Stimulated activated effector memory CD8-positive, alpha-beta T cell treated with anti-CD3 and anti-CD28 coated beads, Interleukin-12 subunit alpha, Interleukin-12 subunit beta, amount 100 ng/mL, for 72 hours (primary cell): ENCODE measurements at regions not wholly inside any gene's neighbourhood (a gene's known extent, or its start where the extent isn't known, plus 50 kb on each side); places are given as distances from the start of the nearest gene placed in this dataset.

Source experiments
- ATAC-seq: fragments of 150-1000 bp; cut with Tn5 transposase; 2 replicates; pipeline ENCODE4 v1.10.0; 2021
- DNase-seq, 2 donors: peaks; one replicate each; pipeline ENCODE4 v3.0.0; 2021 to 2022; ENCODE audit warnings: low spot score in 2 of 2
- H3K27ac Mint-ChIP-seq: one replicate; pipeline ENCODE4 v1.8.0; 2022; ENCODE audit warnings: mild to moderate bottlenecking, mixed read lengths
- H3K36me3 Mint-ChIP-seq: one replicate; pipeline ENCODE4 v1.8.0; 2022; ENCODE audit warnings: mild to moderate bottlenecking, mixed read lengths
- H3K4me1 Mint-ChIP-seq: one replicate; pipeline ENCODE4 v1.8.0; 2022; ENCODE audit warnings: mixed read lengths
- H3K4me3 Mint-ChIP-seq: one replicate; pipeline ENCODE4 v1.8.0; 2022; ENCODE audit warnings: mild to moderate bottlenecking, mixed read lengths
- H3K9me3 Mint-ChIP-seq: one replicate; pipeline ENCODE4 v1.8.0; 2022; ENCODE audit warnings: mixed read lengths

DNA sequence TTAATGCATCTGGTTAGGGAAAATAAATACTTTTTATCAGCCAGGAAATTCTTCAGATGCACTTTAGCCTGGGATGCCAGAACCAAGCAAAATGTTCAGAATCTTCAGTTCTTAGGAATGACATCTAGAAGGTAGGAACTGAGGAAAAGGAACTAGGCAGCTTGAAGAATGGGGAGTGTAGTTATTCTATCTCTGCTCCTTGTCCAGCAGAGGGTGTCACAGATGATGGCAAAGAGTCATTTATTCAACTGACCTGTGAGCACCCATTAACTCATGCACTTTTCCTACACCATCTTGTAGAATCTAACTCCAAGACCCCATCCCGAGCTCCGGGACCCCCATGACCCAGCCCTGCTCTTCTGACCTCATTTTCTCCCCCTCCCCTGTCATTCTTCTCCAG, 122.1 kb upstream of the ISX start:
- no peak overlapping the region for H3K27ac Mint-ChIP-seq
- H3K9me3 Mint-ChIP-seq: peaks cover 3% of the 10 kb centered on the region
- no peaks in the 10 kb centered on the region for H3K36me3 Mint-ChIP-seq
- no peaks in the 10 kb centered on the region for H3K4me1 Mint-ChIP-seq
- H3K4me3 Mint-ChIP-seq: no peak overlapping the region
- no peak for ATAC-seq
- no peak for DNase-seq

- Mint-ChIP-seq H3K27ac (no peak overlapping the region), H3K4me3 (no peak overlapping the region), H3K4me1 (no peaks in the 10 kb centered on the region), H3K36me3 (no peaks in the 10 kb centered on the region), H3K9me3 (no peaks in the 10 kb centered on the region)
- no peak for ATAC-seq
- DNase-seq: no peak
Measured at GRCh38 chr22:34946339-34946985, 119.5 kb upstream of the ISX start.

GRCh38 chr22:34950489-34950888, 115.5 kb upstream of the ISX start:
- ATAC-seq (no peak), DNase-seq (no peak)
- Mint-ChIP-seq H3K27ac (no peak overlapping the region), H3K4me3 (no peak overlapping the region), H3K4me1 (no peaks in the 10 kb centered on the region), H3K9me3 (no peaks in the 10 kb centered on the region), H3K36me3 (no peaks in the 10 kb centered on the region)

DNA sequence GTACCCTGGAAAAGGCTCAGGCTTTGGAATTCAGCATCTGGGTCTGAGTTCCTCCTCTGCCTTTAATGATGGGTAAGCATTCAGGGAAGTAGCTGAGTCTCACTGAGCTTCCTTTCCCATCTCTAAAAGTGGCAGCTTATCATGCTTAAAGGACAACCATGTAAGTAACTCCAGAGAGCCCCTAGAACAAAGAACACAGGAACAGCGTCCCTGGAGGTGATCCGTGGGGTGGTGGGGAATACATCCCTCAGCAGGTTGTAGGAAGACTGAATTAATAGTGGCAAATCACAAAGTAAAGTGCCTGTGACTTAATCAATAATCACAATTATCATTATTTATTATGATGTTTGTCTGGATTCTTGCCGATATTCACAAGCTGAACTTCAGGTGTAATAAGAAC, 114.7 kb upstream of the ISX start:
- Mint-ChIP-seq H3K27ac (no peak overlapping the region), H3K36me3 (no peaks in the 10 kb centered on the region), H3K9me3 (no peaks in the 10 kb centered on the region), H3K4me3 (no peak overlapping the region), H3K4me1 (no peaks in the 10 kb centered on the region)
- ATAC-seq (no peak), DNase-seq (no peak)

- H3K9me3 Mint-ChIP-seq: no peaks in the 10 kb centered on the region
- no peaks in the 10 kb centered on the region for H3K4me1 Mint-ChIP-seq
- no peak overlapping the region for H3K27ac Mint-ChIP-seq
- peaks cover 6% of the 10 kb centered on the region for H3K36me3 Mint-ChIP-seq
- ATAC-seq (no peak), DNase-seq (no peak)
- H3K4me3 Mint-ChIP-seq: no peak overlapping the region
Measured at GRCh38 chr22:34960005-34960404, 106.0 kb upstream of the ISX start.

DNA sequence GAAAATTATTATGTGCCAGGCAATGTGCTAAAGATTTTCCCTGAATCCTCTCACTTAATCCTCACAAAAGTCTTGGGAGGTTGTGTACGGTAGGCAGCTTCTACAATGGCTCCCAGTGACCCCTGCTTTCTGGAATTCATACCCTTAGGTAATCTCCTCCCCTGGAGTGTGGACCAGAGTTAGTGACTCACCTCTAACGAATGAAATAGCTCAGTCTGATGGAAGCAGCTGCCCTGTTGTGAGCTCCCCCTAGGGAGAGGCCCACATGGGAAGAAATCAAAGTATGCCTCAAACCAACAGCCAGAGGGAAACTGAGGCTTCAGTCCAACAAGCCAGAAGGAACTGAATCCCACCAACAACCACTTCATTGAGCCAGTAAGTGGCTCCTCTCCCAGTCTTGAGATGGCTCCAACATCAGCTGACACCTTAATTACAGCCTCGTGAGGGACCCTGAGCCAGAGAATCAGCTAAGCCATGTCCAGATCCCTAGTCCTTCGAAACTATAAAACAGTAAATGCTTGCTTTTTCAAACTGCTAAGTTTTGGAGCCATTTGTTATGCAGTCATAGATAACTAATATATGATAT, 98.9 kb upstream of the ISX start:
- no peaks in the 10 kb centered on the region for H3K36me3 Mint-ChIP-seq
- H3K27ac Mint-ChIP-seq: no peak overlapping the region
- DNase-seq (no peak), ATAC-seq (no peak)
- no peaks in the 10 kb centered on the region for H3K9me3 Mint-ChIP-seq
- no peaks in the 10 kb centered on the region for H3K4me1 Mint-ChIP-seq
- no peak overlapping the region for H3K4me3 Mint-ChIP-seq

GRCh38 chr22:34969001-34969790, 96.8 kb upstream of the ISX start:
- ATAC-seq (no peak), DNase-seq (no peak)
- H3K36me3 Mint-ChIP-seq: no peaks in the 10 kb centered on the region
- H3K27ac Mint-ChIP-seq: no peak overlapping the region
- H3K4me1 Mint-ChIP-seq: no peaks in the 10 kb centered on the region
- H3K9me3 Mint-ChIP-seq: no peaks in the 10 kb centered on the region
- no peak overlapping the region for H3K4me3 Mint-ChIP-seq

DNA sequence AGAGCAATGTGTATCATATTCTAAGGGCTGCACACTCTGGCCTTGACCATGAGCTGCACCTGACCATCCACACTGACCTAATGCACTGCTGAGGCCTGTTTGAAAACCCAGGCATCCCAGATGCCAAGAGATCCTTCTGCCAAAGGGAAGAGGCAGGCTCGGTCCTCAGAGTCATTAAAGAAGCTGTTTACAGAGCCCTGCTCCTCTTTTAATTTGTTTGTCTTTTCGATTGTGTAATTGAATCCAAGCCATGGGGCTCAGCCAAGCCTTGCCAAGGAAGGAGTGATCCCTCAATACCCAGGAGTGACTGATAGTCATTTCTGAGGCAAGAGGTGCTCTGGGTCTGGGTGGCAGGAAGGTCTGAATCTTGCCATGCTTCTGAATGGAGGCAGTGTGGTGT, 94.5 kb upstream of the ISX start:
- Mint-ChIP-seq H3K27ac (no peak overlapping the region), H3K4me3 (no peak overlapping the region), H3K4me1 (no peaks in the 10 kb centered on the region), H3K9me3 (no peaks in the 10 kb centered on the region), H3K36me3 (no peaks in the 10 kb centered on the region)
- ATAC-seq (no peak), DNase-seq (no peak)

DNA sequence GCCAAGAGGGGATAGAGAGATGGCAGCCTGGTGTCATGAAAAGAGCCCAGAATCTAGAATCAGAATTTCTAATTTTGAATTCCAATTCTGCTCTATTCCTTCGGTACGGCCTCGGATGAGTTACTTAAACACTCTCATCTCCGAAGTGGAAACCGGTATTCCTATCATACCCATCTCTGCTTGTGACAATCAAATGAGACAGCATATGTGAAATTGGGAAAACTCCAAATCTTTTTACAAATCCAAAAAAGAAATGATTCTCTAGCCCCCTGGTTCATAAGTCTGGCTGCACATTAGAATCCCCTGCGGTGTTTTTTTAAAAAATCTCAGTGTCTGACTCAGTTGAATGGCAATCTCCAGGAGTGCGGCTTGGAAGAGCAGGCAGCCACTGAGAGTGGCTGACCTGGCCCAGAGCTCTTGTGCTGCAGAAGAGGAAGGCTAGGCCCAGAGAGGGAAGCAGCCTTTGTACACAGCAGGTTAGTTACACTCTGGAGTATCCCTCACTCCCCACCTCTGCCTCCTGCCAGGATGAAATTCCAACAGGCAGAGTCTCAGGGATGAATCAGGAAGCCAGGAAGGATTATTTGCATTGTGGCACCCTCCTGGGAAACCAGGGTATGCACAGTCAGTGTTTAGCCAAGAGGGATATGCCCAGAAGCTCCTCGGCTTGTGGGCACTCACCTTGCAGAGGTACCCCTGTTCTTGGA, 93.6 kb upstream of the ISX start:
- ATAC-seq (no peak), DNase-seq (no peak)
- H3K36me3 Mint-ChIP-seq: no peaks in the 10 kb centered on the region

GRCh38 chr22:34973016-34973415, 92.9 kb upstream of the ISX start:
- no peaks in the 10 kb centered on the region for H3K9me3 Mint-ChIP-seq
- no peak for ATAC-seq
- H3K36me3 Mint-ChIP-seq: no peaks in the 10 kb centered on the region
- DNase-seq: no peak
- no peaks in the 10 kb centered on the region for H3K4me1 Mint-ChIP-seq
- no peak overlapping the region for H3K27ac Mint-ChIP-seq
- no peak overlapping the region for H3K4me3 Mint-ChIP-seq

More for the DNA sequence above, 93.6 kb upstream of the ISX start:
- H3K4me1 Mint-ChIP-seq: no peaks in the 10 kb centered on the region
- H3K4me3 Mint-ChIP-seq: no peak overlapping the region
- H3K27ac Mint-ChIP-seq: no peak overlapping the region
- no peaks in the 10 kb centered on the region for H3K9me3 Mint-ChIP-seq

DNA sequence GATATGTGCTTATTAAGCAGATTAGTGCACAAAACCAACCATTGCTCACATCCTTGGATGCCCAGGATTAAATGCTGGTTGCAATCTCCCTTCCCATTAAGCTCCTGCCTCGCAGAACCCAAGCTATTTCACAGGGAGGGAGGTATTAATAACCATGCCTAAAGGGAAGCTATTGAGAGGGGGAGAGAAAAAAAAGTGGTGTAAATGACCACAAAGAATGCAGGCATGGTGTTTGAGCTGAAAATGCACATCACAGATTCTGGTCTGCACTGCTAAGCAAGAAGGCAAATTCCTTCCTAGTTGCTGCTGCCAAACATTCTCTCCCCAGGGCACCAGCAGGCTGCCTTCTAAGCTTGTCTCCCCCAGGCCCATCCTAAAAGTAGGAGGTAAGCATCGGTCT, 92.0 kb upstream of the ISX start:
- H3K4me3 Mint-ChIP-seq: no peak overlapping the region
- H3K36me3 Mint-ChIP-seq: no peaks in the 10 kb centered on the region
- no peak overlapping the region for H3K27ac Mint-ChIP-seq
- DNase-seq: no peak
- H3K9me3 Mint-ChIP-seq: no peaks in the 10 kb centered on the region
- no peaks in the 10 kb centered on the region for H3K4me1 Mint-ChIP-seq
- no peak for ATAC-seq

GRCh38 chr22:34975721-34976120, 90.2 kb upstream of the ISX start:
- H3K27ac Mint-ChIP-seq: no peak overlapping the region
- no peaks in the 10 kb centered on the region for H3K9me3 Mint-ChIP-seq
- H3K4me1 Mint-ChIP-seq: no peaks in the 10 kb centered on the region
- no peaks in the 10 kb centered on the region for H3K36me3 Mint-ChIP-seq
- ATAC-seq (no peak), DNase-seq (no peak)
- no peak overlapping the region for H3K4me3 Mint-ChIP-seq

- H3K9me3 Mint-ChIP-seq: no peaks in the 10 kb centered on the region
- DNase-seq: no peak
Measured at GRCh38 chr22:34976474-34976873, 89.5 kb upstream of the ISX start.

DNA sequence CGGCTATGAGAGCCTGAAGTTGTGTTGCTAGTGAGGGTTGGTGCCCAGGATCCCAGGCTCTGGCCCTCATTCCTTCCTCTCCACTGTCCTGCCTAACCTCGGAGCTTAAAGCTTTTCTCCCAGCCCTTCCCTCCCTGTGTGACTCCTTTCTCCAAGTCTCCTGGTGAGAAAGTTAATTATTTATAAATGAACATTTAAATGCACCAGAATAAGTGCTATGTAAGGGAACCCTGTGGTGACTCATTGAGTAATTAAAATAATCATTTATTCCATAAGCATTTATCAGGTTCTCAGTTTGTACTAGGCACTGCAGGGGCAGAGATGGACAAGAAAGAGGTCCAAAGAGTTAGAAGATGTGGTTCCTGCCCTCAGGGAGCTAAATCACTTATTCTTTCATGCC, 89.1 kb upstream of the ISX start:
- ATAC-seq: no peak
- Mint-ChIP-seq H3K9me3 (no peaks in the 10 kb centered on the region), H3K4me1 (no peaks in the 10 kb centered on the region), H3K36me3 (no peaks in the 10 kb centered on the region), H3K4me3 (no peak overlapping the region), H3K27ac (no peak overlapping the region)
- DNase-seq: no peak

More at GRCh38 chr22:34976474-34976873, 89.5 kb upstream of the ISX start:
- no peak overlapping the region for H3K4me3 Mint-ChIP-seq
- H3K4me1 Mint-ChIP-seq: no peaks in the 10 kb centered on the region
- ATAC-seq: no peak
- H3K36me3 Mint-ChIP-seq: no peaks in the 10 kb centered on the region
- H3K27ac Mint-ChIP-seq: no peak overlapping the region

- H3K4me3 Mint-ChIP-seq: no peak overlapping the region
- H3K36me3 Mint-ChIP-seq: no peaks in the 10 kb centered on the region
Measured at GRCh38 chr22:34986523-34986922, 79.4 kb upstream of the ISX start.

More at GRCh38 chr22:34986523-34986922, 79.4 kb upstream of the ISX start:
- H3K27ac Mint-ChIP-seq: no peak overlapping the region
- no peaks in the 10 kb centered on the region for H3K4me1 Mint-ChIP-seq
- DNase-seq (no peak), ATAC-seq (no peak)
- peaks cover 17% of the 10 kb centered on the region for H3K9me3 Mint-ChIP-seq
